H1 (cell line): ENCODE measurements at regions not wholly inside any gene's neighbourhood (a gene's known extent, or its start where the extent isn't known, plus 50 kb on each side); places are given as distances from the start of the nearest gene placed in this dataset.

Source experiments
- CHD2 ChIP-seq: IDR thresholded peaks from 2 replicates; pipeline ENCODE4 v1.6.1; 2012; ENCODE audit warnings: low read length, improper control_type of control experiment
- CTCF ChIP-seq, 3 experiments: IDR thresholded peaks; 1 replicate in 2 of 3; 2 replicates in 1 of 3; pipeline versions ENCODE4 v1.5.1 to v1.6.1; 2011; ENCODE audit warnings: low read length in 3 of 3, mild to moderate bottlenecking in 3 of 3, inconsistent platforms in 2 of 3, low read depth in 1 of 3, moderate library complexity in 1 of 3; ENCODE audit not compliant: insufficient read depth in 1 of 3; ENCODE audit errors: control extremely low read depth in 1 of 3
- KDM1A ChIP-seq: fragments of 200-600, 300-600 bp; sonication (generic); IDR thresholded peaks from 2 replicates; pipeline ENCODE4 v1.7.1; 2016; ENCODE audit warnings: mild to moderate bottlenecking, low read length, borderline replicate concordance
- SIX5 ChIP-seq: IDR thresholded peaks from 2 replicates; pipeline ENCODE4 v1.6.1; 2011; ENCODE audit warnings: mild to moderate bottlenecking, low read depth, low read length
- TAF7 ChIP-seq: optimal IDR thresholded peaks from 2 replicates; pipeline ENCODE3; 2011; ENCODE audit warnings: low read depth, mild to moderate bottlenecking, inconsistent platforms, low read length, moderate library complexity, borderline replicate concordance

- TF ChIP-seq SIX5 (no peak), CHD2 (no peak), KDM1A (no peak), TAF7 (no peak), CTCF (IDR thresholded peaks at IDR 0.05; ENCODE audit: control extremely low read depth in 1 of 3, insufficient read depth in 1 of 3, low read depth in 1 of 3, low read length in 3 of 3) (no peak)
Measured at GRCh38 chr7:121745856-121746255, 127.1 kb upstream of the PTPRZ1 start (continued).
